Endodermal cell (in vitro differentiated cells): ENCODE measurements at regions not wholly inside any gene's neighbourhood (a gene's known extent, or its start where the extent isn't known, plus 50 kb on each side); places are given as distances from the start of the nearest gene placed in this dataset.
"Not testable (repeated sequence)": the region's sequence is repeated elsewhere in the genome, so short reads cannot be mapped to it uniquely, and the experiment has no call there.

Experiments used
- DNase-seq: peaks from one replicate; pipeline ENCODE4 v3.0.0-alpha.2; 2017
- H3K27ac ChIP-seq: 2 replicates; pipeline ENCODE4 v1.5.1; 2013; ENCODE audit warnings: mild to moderate bottlenecking, low read depth, low read length, moderate library complexity
- H3K27me3 ChIP-seq: 2 replicates; pipeline ENCODE4 v1.6.1; 2013; ENCODE audit warnings: mild to moderate bottlenecking, low read length, moderate library complexity; ENCODE audit not compliant: insufficient read depth, control insufficient read depth, poor library complexity, severe bottlenecking
- H3K36me3 ChIP-seq: 2 replicates; pipeline ENCODE4 v1.7.0; 2013; ENCODE audit warnings: mild to moderate bottlenecking, low read length, moderate library complexity; ENCODE audit not compliant: control insufficient read depth, insufficient read depth
- H3K4me1 ChIP-seq: one replicate; pipeline ENCODE4 v1.7.0; 2013; ENCODE audit warnings: low read length; ENCODE audit not compliant: control insufficient read depth, insufficient read depth
- H3K4me3 ChIP-seq: 2 replicates; pipeline ENCODE4 v1.5.1; 2013; ENCODE audit warnings: mild to moderate bottlenecking, low read length, moderate library complexity
- H3K9ac ChIP-seq: 2 replicates; pipeline ENCODE4 v1.6.1; 2013; ENCODE audit warnings: mild to moderate bottlenecking, low read length, moderate library complexity; ENCODE audit not compliant: poor library complexity, severe bottlenecking; ENCODE audit errors: extremely low read depth
- H3K9me3 ChIP-seq: 2 replicates; pipeline ENCODE4 v1.6.1; 2013; ENCODE audit warnings: mild to moderate bottlenecking, low read length, moderate library complexity; ENCODE audit not compliant: control insufficient read depth
- H3K27ac Mint-ChIP-seq: 2 replicates; pipeline ENCODE4 v1.8.0; 2020; ENCODE audit warnings: mixed read lengths
- H3K27me3 Mint-ChIP-seq: 2 replicates; pipeline ENCODE4 v1.8.0; 2021; ENCODE audit warnings: mild to moderate bottlenecking, mixed read lengths; ENCODE audit not compliant: insufficient read depth
- H3K36me3 Mint-ChIP-seq: 2 replicates; pipeline ENCODE4 v1.8.0; 2020; ENCODE audit warnings: low read depth, mixed read lengths
- H3K4me1 Mint-ChIP-seq: 2 replicates; pipeline ENCODE4 v1.8.0; 2020; ENCODE audit warnings: mixed read lengths
- H3K4me3 Mint-ChIP-seq: 2 replicates; pipeline ENCODE4 v1.8.0; 2020; ENCODE audit warnings: mild to moderate bottlenecking, moderate library complexity, mixed read lengths
- H3K9me3 Mint-ChIP-seq: 2 replicates; pipeline ENCODE4 v1.8.0; 2020; ENCODE audit warnings: mild to moderate bottlenecking, mixed read lengths
- WGBS, 2 experiments: methylation state at CpG; one replicate each; pipeline versions ENCODE4 v1.1.5 to v1.1.7; 2013; ENCODE audit warnings: missing lambda C conversion rate in 2 of 2, mixed read lengths in 1 of 2; ENCODE audit not compliant: insufficient coverage in 1 of 2, insufficient read length in 1 of 2; 5-methylcytosine and 5-hydroxymethylcytosine counted together
- TF ChIP-seq, protein P1 (sequence below): fragments of 200-600 bp; sonication (generic); conservative IDR thresholded peaks from 2 replicates; pipeline ENCODE4 v1.5.0; 2021; ENCODE audit warnings: antibody characterized with exemption, mild to moderate bottlenecking

DNA sequence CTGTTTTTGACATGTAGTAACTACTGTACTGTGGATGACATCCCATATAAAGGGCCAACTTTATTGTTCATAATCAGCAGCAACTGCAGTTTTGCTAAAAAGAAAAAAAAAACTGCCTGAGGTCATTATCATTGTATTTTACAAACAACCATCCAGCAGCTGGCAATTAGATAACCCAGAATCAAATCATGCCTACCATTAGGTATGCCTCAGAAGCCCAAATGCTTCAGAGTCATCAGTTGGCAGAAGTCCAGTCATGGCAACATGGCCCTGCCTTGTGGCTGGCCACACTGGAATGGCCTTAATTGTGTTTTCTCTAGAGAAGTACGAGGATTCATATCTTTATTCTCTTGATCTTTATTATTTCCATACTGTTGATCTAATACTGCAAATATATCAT is 462.4 kb upstream of the NRSN1 start:
- H3K9me3 ChIP-seq = no peaks in the 10 kb centered on the region
- no peak overlapping the region for H3K27ac Mint-ChIP-seq
- 69% methylated on average over 1 of the region's 1 CpG; no CpG with 5 or more reads in 1 of the 2 experiments for WGBS, 2 experiments
- H3K36me3 ChIP-seq = no peaks in the 10 kb centered on the region
- no peak for DNase-seq
- H3K36me3 Mint-ChIP-seq = no peaks in the 10 kb centered on the region
- H3K27me3 ChIP-seq = no peaks in the 10 kb centered on the region
- H3K27me3 Mint-ChIP-seq = no peaks in the 10 kb centered on the region
- H3K9me3 Mint-ChIP-seq = peaks cover 19% of the 10 kb centered on the region
- no peaks in the 10 kb centered on the region for H3K4me1 ChIP-seq
- TF ChIP-seq, protein P1, sequence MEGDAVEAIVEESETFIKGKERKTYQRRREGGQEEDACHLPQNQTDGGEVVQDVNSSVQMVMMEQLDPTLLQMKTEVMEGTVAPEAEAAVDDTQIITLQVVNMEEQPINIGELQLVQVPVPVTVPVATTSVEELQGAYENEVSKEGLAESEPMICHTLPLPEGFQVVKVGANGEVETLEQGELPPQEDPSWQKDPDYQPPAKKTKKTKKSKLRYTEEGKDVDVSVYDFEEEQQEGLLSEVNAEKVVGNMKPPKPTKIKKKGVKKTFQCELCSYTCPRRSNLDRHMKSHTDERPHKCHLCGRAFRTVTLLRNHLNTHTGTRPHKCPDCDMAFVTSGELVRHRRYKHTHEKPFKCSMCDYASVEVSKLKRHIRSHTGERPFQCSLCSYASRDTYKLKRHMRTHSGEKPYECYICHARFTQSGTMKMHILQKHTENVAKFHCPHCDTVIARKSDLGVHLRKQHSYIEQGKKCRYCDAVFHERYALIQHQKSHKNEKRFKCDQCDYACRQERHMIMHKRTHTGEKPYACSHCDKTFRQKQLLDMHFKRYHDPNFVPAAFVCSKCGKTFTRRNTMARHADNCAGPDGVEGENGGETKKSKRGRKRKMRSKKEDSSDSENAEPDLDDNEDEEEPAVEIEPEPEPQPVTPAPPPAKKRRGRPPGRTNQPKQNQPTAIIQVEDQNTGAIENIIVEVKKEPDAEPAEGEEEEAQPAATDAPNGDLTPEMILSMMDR = no peak
- no peak overlapping the region for H3K9ac ChIP-seq
- no peak overlapping the region for H3K4me3 Mint-ChIP-seq
- H3K4me1 Mint-ChIP-seq = peaks cover 3% of the 10 kb centered on the region
- H3K27ac ChIP-seq = no peak overlapping the region
- no peak overlapping the region for H3K4me3 ChIP-seq

GRCh38 chr6:23665911-23666310 is 460.1 kb upstream of the NRSN1 start:
- not testable (repeated sequence) for DNase-seq, H3K36me3 Mint-ChIP-seq, H3K4me3 Mint-ChIP-seq, H3K27ac Mint-ChIP-seq, H3K27ac ChIP-seq, H3K9me3 ChIP-seq, H3K36me3 ChIP-seq, H3K27me3 ChIP-seq, H3K4me3 ChIP-seq, H3K4me1 Mint-ChIP-seq, H3K27me3 Mint-ChIP-seq, H3K9ac ChIP-seq, H3K4me1 ChIP-seq
- H3K9me3 Mint-ChIP-seq = peaks cover 23% of the 10 kb centered on the region
- WGBS, 2 experiments = 94 to 98% methylated on average over 6 of the region's 6 CpGs

DNA sequence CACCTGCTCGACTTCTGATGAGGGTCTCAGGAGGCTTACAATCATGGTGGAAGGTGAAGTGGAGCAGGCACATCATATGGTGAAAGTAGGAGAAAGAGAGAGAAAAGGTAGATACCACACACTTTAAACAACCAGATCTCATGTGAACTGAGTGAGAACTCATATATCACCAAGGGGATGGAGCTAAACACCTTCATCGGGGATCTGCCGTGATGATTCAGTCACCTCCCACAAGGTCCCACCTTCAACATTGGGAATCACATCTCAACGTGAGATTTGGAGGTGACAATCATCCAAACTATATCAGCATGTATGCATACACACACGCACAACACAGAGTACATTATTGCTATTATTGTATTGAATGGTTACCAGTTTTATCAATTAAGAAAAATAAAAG is 453.3 kb upstream of the NRSN1 start:
- Mint-ChIP-seq H3K4me3 (no peak overlapping the region), H3K27ac (no peak overlapping the region), H3K36me3 (peaks cover 5% of the 10 kb centered on the region), H3K9me3 (peaks cover 41% of the 10 kb centered on the region), H3K4me1 (peaks cover 4% of the 10 kb centered on the region), H3K27me3 (no peaks in the 10 kb centered on the region)
- Histone ChIP-seq H3K27me3 (no peaks in the 10 kb centered on the region), H3K36me3 (no peaks in the 10 kb centered on the region), H3K9ac (no peak overlapping the region), H3K27ac (no peak overlapping the region), H3K9me3 (peaks cover 42% of the 10 kb centered on the region), H3K4me3 (no peak overlapping the region), H3K4me1 (no peaks in the 10 kb centered on the region)
- 92 to 100% methylated on average over 3 to 4 of the region's 5 CpGs for WGBS, 2 experiments
- TF ChIP-seq, protein P1 = no peak
- DNase-seq = no peak

DNA sequence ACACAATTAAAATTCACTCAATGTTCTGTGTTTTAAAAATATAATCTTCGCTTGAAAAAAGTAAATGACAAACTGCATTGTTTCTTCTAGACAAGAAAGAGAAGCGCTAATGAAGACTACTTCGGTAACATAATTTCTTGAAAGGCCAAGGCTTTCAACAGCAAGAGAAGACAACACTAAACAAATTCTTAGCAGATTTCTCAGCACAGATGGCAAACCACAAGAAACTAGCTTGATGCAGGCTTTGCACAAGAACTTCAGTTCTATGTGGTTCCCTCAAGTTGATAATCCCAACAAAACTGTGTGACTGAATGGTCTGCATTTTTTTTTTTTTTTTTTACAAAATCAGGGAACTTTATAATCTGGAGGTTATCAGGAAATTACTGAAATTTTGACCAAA is 447.4 kb upstream of the NRSN1 start:
- peaks cover 4% of the 10 kb centered on the region for H3K4me1 Mint-ChIP-seq
- H3K4me1 ChIP-seq = no peaks in the 10 kb centered on the region
- DNase-seq = no peak
- H3K27ac Mint-ChIP-seq = no peak overlapping the region
- no peak overlapping the region for H3K4me3 ChIP-seq
- H3K4me3 Mint-ChIP-seq = no peak overlapping the region
- H3K27ac ChIP-seq = no peak overlapping the region
- no peaks in the 10 kb centered on the region for H3K36me3 ChIP-seq
- peaks cover 12% of the 10 kb centered on the region for H3K9me3 ChIP-seq
- H3K27me3 ChIP-seq = no peaks in the 10 kb centered on the region
- 95 to 96% methylated on average over 3 of the region's 3 CpGs for WGBS, 2 experiments
- peaks cover 3% of the 10 kb centered on the region for H3K36me3 Mint-ChIP-seq
- H3K9me3 Mint-ChIP-seq = peaks cover 9% of the 10 kb centered on the region
- H3K9ac ChIP-seq = no peak overlapping the region
- H3K27me3 Mint-ChIP-seq = no peaks in the 10 kb centered on the region
- TF ChIP-seq, protein P1 = no peak
